Fibroblast of skin of back (primary cell): ENCODE measurements at regions not wholly inside any gene's neighbourhood (a gene's known extent, or its start where the extent isn't known, plus 50 kb on each side); places are given as distances from the start of the nearest gene placed in this dataset.
A peak's percentile ranks its signal among the peaks of the same experiment; 100 is the strongest.
"Not testable (repeated sequence)": the region's sequence is repeated elsewhere in the genome, so short reads cannot be mapped to it uniquely, and the experiment has no call there.

ENCODE experiments used
- DNase-seq: peaks from one replicate; pipeline ENCODE4 v3.0.0-alpha.2; 2013

DNA sequence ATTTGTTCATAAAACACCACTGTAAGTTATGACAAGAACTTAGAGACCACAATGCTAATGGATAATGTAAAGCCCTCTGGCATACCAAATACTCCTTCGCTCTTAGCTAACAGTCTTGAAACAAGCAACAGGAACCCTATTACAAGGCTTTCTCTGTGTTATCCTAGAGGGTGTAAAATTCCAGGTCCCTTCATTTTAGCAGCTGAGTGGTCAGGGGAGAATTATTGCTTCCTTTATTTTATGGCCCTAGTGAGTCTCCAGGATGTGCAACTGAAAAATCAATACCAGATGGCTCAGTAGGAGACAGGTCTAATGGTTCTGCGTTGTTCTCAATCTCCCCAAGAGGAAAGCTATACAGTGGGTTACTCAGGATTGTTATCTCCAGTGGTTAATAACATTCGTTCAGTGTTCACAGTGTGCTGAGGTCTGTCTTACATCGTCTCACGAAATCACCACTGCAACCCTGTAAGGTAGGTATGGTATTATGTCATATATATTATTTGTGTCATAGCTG, 172.7 kb upstream of the CNOT2 start:
- no peak for DNase-seq

DNA sequence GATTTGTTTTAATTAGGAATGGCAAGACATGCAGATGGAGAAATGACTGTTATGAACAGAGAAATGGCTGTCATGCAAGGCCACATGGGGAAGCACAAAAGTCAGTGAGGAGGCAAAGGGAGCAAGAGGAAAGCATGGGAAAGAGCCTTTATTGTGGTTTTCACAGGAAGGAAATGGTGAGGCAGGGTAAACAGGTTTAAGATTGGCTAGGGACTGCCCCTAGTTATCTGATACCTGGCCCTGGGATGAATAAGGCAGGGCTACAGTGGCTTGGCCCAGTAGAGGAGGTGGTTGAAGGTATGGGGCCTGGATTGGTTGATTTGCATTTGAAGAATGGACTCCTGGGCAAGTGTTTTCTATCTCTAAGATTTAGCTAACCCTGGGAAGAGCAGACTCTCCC, 168.7 kb upstream of the CNOT2 start:
- no peak for DNase-seq

DNA sequence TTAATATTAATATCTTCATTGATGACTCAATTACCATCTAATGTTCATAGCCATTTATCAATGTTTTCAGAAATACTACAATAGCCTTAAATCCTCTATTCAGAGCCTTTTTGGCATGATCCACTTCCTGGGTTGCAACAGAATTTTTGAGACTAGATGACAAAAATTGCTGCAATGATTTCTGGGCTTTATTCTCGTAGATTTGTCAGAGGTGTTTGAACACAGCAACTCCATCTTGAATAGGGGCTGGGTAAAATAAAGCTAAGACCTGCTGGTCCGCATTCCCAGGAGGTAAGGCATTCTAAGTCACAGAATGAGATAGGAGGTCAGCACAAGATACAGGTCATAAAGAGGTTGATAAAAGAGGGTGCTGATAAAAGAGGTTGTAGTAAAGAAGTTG, 165.8 kb upstream of the CNOT2 start:
- DNase-seq = no peak

DNA sequence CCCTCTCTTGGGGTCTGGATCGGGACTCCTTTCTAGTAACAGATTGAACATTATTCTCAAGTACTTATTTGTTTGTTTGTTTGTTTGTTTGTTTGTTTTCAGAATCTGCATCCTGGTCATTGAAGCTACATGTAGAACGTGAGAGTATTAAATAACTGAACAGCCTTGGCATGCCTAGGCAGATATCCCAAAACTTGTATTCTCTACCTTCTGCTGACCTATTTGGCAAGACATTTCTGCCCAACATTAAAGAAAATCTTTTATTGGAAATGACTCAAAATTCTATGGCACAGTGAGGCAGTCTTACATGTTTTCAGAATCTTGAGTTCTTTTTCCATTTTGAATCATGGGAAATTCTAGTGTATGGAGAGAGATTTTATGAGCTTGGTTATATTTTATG, 165.1 kb upstream of the CNOT2 start:
- DNase-seq = no peak

DNA sequence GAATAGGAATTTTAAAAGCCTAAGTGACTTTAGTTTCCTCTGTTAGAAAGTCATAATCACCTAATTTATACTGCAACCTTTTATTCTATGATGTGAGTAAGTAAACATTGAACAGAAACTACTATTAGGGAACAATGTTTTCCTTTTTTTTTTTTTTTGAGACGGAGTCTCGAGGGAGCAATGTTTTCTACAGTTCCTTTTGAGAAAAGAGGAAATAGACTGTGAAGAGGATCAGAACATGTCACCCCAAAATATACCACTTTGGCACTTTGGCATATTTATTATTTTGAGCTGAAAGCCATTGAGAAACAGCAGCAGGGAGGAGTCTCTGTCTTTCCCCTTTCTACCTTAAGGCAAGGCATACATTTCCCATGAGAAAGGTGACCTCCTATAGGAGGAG, 162.7 kb upstream of the CNOT2 start:
- DNase-seq = no peak

DNA sequence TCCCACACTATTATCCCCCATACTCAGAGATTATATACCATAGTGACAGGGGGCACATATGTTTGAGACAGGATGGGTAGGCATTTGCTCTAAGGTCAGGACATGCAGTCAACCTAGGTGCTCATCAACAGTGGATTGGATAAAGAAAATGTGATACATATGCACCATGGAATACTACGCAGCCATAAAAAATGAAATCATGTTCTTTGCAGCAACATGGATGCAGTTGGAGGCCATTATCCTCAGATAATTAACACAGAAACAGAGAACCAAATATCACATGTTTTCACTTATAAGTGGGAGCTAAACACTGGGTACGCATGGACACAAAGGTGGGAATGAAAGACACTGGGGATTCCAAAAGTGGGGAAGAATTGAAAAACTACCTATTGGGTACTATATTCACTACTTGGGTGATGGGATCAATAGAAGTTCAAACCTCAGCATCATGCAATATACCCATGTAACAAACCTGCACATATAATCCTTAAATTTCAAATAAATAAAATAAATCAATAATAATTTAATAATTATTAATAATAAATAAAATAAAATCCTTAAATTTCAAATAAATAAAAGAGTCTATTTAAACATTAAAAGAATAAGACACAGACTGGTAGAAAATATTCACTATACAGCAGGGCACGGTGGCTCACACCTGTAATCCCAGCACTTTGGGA, 160.1 kb upstream of the CNOT2 start:
- no peak for DNase-seq

DNA sequence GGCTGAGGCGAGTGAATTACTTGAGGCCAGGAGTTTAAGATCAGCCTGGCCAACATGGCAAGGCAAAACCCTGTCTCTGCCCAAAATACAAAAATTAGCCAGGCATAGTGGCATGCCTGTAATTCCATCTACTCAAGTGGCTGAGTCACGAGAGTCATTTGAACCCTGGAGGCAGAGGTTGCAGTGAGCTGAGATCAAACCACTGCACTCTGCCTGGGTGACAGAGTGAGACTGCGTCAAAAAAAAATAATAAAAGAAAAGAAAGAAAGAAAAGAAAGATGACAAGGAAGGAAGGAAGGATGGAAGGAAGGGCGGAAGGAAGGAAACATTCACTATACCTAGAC, 159.6 kb upstream of the CNOT2 start:
- DNase-seq = no peak

DNA sequence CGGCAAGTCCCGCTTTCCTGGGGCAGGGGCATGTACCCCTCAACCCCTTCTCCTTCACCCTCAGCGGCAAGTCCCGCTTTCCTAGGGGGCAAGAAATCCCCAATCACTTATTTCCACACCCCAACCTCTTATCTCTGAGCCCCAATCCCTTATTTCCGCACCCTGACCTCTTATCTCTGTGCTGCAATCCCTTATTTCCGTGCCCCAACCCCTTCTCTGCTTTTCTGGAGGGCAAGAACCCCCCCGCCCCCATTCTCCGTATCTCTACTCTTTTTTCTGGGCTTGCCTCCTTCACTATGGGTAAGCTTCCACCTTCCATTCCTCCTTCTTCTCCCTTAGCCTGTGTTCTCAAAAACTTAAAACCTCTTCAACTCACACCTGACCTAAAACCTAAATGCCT, 156.9 kb upstream of the CNOT2 start:
- DNase-seq = not testable (repeated sequence)

DNA sequence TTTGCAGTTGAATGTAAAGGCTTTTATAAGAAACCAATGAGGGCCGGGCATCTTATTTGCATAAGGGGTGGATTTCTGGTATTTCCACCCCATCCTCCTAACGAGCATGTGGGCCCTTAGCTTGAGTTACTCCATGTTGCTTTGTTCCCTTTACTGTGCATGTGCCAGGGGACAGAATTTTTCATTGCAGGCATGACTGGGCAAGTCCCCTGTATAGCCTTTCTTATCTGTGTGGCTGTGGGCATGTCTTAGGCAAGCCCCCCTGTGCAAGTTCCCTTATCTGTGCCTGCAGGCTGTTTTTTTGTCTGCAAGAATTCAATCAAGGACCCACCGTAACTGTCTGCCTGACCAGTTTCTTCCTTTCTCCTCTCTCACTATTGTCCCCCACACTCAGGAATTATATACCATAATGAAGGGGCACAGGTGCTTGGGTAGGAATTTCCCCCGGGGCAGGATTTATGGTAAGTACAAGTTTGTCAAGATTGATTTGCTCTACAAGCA, 152.2 kb upstream of the CNOT2 start:
- DNase-seq = no peak

DNA sequence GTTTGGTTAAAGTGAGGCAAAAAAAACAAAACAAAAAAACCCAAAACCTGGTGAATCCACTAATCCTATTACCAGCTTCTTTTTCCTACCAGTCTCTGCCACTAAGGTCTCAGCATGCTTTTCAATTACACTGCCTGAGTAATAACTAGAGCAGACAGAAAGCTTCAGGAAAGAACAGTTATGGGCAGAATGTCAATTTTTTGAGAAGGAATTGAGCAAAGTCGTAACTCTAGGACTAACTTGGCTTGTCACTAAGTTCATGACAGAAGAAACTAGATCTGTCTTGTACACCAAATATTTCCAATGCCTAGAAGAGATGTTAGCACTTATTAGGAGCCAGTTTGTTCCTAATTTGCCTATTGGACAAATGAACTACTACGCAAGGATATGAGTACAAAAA, 148.8 kb upstream of the CNOT2 start:
- DNase-seq = no peak

DNA sequence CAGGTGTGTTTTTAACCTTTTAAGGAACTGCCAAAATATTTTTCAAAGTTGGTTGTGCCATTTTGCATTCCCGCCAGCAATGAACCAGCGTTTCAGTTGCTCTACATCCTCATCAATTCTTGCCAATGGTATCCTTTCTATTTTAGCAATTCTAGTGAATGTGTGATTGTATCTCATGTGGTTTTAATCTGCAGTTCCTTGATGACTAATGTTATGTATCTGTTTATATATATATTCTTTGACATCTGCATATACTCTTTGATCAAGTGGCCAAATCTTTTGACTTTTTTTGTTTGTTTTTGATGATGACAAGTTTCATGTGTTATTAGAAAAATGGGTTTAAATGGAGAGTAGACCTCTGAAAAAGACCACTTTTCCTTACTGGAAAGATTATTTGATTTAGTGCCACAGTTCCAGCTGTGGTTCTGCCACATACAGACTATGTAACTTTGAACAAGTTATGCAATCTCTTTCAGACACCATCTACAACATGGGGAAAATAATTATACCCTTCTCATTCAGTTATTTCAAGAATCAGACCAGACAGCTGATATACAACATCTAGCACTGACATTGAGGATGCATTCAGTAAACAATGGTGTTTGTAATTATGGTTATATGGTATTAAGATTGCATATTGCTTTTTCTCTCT, 146.3 kb upstream of the CNOT2 start:
- no peak for DNase-seq

DNA sequence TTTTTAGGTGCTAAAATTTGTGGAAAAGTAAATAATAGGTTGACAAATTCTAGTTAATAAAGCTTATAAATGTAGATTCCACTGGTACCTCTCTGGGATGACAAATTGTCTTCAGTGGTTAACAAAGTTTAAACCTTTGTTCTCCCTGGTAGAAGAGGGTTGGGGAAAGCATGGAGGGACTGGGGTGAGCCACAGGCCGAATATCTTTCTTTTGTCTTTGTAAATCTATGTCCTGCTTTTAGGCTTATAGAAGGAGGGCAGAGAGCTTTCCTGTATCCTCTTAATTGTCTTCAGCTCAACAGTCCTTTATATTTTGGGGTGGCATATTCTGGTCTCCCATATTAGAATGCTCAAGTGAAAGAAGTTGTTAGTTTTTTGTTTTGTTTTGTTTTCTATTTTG, 142.2 kb upstream of the CNOT2 start:
- DNase-seq = no peak

DNA sequence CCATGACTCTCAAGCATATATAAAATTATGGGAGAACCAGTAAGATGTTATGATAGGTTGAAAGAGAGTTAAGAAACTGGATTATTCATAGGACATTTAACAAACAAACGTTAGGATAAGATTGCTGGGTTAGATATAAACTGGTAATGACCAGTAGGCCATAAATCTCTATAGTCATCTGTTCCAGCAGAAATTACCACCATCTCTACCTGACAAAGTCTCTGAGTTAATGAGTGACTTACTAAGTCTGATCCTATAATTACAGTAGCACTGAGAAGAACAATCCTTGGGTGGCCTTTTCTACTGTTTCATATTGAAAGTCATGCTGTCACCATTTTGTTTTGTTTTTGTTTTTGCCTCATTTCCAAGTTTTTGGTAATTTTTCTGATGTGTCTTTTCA, 136.9 kb upstream of the CNOT2 start:
- DNase-seq = no peak

DNA sequence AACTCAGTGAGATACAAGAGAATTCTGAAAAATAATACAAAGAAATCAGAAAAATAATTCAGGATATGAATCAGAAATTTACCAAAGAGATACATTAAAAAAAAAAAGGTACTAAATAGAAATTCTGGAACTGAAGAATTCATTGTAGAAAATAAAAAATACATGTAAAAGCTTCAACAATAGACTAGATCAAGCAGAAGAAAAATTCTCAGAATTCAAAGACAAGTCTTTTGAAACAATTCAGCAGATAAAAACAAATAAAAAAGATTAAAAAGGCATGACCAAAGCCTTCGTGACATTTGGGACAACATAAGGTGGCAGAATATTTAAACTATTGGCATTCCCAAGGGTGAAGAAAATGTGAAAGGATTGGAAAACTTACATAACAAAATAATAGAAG, 133.1 kb upstream of the CNOT2 start:
- no peak for DNase-seq

DNA sequence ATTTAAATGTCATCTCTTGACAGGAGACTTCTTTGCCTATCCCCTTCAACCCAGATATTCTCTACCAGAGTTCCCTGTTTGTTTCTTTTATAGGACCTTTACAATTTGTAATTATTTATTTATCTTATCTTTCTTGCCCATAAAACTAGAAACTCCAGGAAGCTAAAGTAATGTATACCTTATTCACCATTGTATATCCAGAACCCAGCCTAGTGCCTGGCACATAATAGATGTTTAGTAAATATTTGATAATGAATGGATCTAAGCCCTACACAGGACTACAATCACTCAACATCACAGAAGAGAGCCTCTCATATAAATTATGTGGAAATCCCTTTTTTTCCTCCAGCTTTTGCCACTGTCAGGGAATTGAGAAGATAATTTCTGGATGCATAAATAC, 125.6 kb upstream of the CNOT2 start:
- DNase-seq = no peak

DNA sequence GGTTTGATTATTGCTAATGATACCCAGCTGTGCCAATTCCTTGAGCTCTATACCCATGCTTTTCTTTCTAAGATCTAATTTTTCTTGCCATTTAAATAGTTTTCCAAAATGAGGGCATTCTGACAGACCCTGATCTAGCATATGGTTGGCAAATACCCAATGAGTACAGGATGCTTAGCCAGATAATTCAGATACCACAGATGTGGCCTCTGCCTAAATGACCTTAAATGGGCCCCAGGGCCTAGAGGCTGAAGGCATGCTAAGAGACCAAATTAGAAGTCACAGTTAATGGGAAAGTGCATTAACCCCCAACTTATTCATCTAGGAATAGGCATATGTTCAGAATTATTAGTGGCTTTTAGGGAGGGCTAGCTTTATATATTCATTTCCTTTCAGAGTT, 122.3 kb upstream of the CNOT2 start:
- no peak for DNase-seq

DNA sequence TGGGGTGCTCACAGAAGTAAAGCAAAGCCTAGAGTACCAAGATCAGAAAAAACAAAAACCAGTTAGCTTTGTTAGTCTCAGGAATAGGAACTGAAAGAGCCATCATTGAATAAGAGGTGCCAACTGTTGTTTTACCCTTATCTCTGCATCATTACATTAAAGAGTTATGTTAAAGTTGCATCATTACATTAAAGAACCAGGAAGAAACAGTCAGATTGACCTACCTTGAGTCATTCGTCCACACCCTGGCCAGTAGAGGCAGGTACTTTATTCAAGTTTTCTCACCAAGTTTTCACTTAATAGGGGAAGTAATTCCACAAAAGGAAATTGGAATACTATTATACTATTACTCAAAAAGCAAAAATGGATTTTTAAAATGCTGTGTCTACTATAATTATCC, 121.7 kb upstream of the CNOT2 start:
- no peak for DNase-seq

DNA sequence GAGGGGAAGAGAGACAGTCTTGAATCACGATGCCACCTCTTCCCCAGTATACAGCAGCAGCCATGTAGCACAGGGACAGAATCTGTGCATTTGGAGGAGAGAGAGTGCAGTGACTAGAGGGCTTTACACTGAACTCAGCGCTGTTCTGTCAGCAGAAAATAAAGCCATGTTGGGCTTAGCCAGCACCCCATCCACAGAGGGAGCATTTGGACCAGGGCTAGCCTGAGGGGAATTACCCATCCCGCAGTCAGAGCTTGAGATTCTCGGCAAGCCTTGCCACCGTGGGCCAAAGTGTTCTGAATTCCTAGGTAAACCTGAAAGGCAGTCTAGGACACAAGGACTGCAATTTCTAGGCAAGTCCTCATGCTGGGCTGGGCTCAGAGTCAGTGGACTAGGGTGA, 120.4 kb upstream of the CNOT2 start:
- no peak for DNase-seq

DNA sequence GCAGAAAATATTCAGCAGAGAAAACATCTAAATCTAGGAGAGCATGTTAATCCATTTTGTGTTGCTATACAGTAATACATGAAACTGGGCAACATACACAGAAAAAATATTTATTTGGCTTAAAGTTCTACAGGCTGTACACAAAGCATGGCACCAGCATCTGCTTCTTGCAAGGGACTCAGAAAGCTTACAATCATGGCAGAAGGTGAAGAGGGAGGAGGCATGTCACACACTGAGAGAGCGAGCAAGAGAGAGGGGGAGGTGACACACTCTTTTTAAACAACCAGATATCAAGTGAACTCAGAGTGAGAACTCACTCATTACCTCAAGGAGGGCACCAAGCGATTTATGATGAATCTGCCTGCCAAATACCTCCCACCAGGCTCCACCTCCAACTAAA, 94.2 kb upstream of the CNOT2 start:
- DNase-seq = no peak

DNA sequence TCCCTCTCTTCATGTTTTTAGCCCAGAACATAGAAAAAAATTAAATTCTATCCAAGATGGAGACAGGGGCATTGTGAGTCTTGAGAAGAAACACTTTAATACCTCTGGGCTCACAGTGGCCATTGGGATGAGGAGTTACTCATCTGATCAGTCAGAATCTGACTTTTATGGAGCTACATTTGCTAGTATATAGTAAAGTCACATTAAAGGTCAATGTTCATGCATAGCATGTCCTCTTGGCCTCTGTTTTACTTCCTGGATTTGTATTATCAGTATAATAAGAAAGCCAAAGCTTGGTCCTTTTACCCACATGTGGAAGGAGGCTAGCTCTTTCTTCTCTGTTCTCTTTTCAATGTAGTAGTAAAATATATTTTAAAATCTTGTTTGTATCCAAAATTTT, 93.6 kb upstream of the CNOT2 start:
- DNase-seq = no peak

DNA sequence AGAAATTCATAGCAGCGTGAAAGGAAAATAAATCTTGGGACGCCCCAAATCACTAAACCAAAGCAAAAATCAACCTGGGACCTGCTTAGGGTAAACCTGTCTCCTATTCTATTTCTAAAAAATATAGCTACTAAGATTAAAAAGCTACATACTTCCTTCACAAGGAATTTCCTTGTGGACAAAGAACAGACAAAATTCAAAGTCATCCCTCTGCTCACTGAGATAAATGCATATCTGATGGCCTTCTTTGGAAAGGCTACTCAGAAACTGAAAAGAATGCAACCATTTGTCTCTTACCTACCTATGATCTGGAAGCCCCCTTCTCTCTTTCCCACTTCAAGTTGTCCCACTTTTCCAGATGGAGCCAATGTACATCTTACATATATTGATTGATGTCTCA, 93.0 kb upstream of the CNOT2 start:
- no peak for DNase-seq

DNA sequence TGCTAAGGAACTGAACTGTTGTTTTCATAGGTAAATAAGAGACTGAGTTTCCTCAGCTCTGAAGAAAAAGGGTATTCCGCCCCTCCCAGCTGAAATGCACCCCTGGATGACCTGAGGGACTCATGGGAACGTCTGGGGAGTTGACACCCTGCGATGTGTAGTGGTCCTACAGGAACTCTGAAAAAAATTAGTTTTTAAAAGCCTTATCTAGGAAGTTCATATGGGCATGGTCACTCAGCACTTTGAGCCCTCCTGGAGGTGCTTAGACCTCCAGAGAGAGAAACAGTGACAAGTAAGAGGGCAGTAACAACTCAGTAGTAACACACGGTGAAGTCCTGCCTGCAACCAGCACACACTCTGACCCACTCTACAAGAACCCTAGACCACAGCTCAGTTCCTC, 91.2 kb upstream of the CNOT2 start:
- DNase-seq = no peak

DNA sequence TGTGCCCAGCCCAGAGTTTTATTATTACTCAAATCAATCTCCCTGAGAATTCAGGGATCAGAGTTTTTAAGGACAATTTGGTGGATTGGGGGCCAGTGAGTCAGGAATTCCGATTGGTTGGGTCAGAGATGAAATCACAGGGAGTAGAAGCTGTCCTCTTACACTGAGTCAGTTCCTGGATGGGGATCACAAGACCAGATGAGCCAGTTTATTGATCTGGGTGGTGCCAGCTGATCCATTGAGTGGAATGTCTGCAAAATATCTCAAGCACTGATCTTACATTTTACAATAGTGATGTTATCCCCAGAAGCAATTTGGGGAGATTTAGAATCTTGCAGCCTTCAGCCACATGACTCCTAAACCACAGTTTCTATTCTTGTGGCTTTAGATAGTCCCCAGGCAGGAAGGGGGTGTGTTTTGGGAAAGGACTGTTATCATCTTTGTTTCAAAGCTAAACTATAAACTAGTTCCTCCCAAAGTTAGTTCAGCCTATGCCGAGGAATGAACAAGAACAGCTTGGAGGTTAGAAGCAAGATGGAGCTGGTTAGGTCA, 89.1 kb upstream of the CNOT2 start:
- DNase-seq = no peak

DNA sequence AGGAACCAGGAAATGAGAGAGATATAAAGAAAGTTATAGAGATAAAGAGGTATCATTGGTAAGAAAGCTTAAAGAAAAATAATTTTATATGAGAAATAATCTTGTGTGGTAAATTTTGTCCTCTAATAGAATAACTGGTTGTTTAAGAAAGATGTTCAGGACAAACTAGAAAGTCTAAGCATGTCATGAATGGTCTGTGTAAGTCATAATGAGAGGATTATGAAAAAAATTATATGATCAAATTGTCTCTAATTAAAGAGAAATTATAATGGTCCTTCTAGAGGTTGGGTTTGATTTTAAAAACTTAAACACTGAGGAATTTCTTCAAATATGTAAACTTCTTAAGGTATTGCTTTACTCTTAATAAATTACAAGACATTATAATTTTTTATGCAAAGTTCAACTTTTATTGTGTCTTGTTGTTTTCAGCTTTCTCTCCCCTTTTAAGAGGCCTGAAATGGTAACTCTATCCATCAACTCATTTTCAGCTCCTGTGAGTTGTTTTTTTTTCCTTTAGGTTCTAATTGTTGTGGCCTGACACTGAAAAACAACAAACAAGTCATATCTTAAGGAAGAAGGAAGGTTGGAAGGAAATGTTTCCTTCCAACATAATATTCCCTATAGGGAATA, 88.2 kb upstream of the CNOT2 start:
- peak; percentile 4 for DNase-seq
